ENCODE measurements at regions not wholly inside any gene's neighbourhood (a gene's known extent, or its start where the extent isn't known, plus 50 kb on each side); places are given as distances from the start of the nearest gene placed in this dataset.

DNA sequence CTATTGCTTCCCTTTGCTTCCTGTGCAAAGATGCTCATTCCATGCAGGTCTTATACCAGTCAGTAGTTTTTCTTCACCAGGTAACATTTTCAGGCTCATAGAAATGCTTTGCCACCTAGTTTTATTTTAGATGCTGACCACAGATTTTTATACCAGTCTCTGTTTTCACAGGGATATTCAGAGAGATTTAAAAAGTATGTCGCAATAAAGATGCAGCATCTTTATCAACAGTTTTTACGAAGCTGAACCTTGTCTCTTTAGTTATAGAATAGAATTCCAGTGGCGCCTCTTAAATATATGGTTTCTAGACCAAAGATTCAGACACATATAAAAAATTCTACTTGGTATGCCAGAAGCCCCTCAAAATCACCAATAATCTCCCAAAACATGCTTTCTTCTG lies 155.7 kb upstream of the PCSK5 start:
- Histone ChIP-seq H3K27me3 (ENCODE audit: insufficient read depth, low read length) (no peaks in the 10 kb centered on the region), H3K9me3 (ENCODE audit: insufficient read depth, low read depth, low read length) (no peaks in the 10 kb centered on the region), H3K36me3 (ENCODE audit: insufficient read depth, low read depth, low read length) (no peaks in the 10 kb centered on the region), H3K4me1 (ENCODE audit: insufficient read depth, low read length) (no peaks in the 10 kb centered on the region), H3K27ac (ENCODE audit: low read length) (no peak overlapping the region), H3K4me3 (ENCODE audit: low read length) (no peak overlapping the region), H3K9ac (ENCODE audit: low read depth, low read length) (no peak overlapping the region)

DNA sequence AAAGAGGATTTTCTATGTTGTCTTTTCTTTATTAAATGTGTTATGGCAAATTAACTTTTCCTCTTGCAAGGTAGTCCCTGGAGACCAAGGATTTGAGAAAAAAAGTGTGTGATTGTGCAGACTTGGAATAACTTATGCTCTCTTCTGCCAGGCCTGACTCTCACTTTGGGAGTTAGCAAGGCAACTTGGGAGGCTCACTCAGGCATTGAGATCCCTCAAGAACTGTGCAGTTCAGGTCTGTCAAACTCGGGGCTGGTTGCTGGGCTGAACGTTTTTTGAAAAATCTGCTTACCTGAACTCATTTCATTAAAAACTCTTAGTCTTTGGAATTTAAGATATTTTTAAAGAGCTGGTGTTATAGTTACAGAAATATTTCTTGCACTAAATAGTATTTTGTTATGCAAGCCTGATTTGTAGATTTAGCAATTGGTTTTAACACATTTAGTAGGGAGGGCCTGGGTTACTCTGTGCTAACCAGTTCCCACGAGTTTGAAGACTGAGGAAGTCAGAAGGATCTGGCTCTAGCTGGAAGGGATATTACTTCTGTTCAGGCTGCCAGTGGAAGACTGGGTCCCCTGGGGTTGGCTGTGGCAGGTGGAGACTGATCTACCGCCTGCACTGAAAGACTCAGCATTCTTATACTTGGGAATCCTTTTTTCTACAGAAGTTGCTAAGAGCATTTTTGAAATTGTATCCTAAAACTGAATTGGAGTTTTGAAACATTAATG lies 150.4 kb upstream of the PCSK5 start:
- Histone ChIP-seq H3K4me3 (ENCODE audit: low read length) (no peak overlapping the region), H3K27ac (ENCODE audit: low read length) (no peak overlapping the region), H3K9ac (ENCODE audit: low read depth, low read length) (no peak overlapping the region), H3K36me3 (ENCODE audit: insufficient read depth, low read depth, low read length) (no peaks in the 10 kb centered on the region), H3K9me3 (ENCODE audit: insufficient read depth, low read depth, low read length) (no peaks in the 10 kb centered on the region), H3K4me1 (ENCODE audit: insufficient read depth, low read length) (no peaks in the 10 kb centered on the region), H3K27me3 (ENCODE audit: insufficient read depth, low read length) (no peaks in the 10 kb centered on the region)

DNA sequence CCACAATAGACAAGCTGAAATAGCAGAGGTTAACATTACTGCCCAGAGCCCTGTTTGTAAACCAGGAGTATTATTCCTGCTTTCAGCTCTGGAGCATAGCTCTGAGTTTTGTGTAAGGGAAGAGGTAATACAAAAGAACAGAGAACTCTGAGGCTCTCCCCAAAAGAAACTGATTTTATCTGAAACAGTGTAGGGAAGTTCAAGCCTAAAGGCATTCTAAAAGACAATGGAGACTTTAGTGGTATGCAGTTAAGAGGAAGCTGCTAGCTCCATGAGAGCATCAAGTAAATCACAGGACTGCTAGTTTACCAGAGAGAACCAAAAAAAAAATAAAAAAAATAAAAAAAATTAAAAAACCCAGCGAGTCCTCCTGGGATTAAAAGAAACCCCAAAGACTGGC lies 146.6 kb upstream of the PCSK5 start:
- H3K4me1 ChIP-seq (ENCODE audit: insufficient read depth, low read length): no peaks in the 10 kb centered on the region
- H3K9ac ChIP-seq (ENCODE audit: low read depth, low read length): no peak overlapping the region
- H3K9me3 ChIP-seq (ENCODE audit: insufficient read depth, low read depth, low read length): no peaks in the 10 kb centered on the region
- H3K27ac ChIP-seq (ENCODE audit: low read length): no peak overlapping the region
- H3K4me3 ChIP-seq (ENCODE audit: low read length): no peak overlapping the region
- H3K36me3 ChIP-seq (ENCODE audit: insufficient read depth, low read depth, low read length): no peaks in the 10 kb centered on the region
- H3K27me3 ChIP-seq (ENCODE audit: insufficient read depth, low read length): no peaks in the 10 kb centered on the region

DNA sequence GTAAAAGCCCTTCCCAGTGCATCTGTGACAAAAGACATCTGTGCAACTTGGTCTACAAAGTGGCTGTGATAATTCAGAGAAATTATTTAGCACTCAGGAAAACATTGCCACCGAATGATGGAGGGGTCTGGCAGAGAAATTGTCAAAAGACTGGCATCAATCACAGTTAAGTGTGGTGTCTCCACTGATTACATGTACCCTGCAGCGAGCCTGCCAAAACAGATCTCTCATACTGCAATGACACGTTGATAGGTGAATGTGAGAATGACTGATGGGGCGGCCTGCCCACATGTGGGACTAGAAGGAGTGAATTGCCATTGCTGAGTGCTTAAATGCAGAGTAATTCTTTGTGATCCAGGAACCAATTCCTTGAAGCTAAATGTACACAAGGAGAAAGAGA lies 136.4 kb upstream of the PCSK5 start:
- no peaks in the 10 kb centered on the region for H3K4me1 ChIP-seq (ENCODE audit: insufficient read depth, low read length)
- H3K27ac ChIP-seq (ENCODE audit: low read length): no peak overlapping the region
- H3K27me3 ChIP-seq (ENCODE audit: insufficient read depth, low read length): no peaks in the 10 kb centered on the region
- peaks cover 3% of the 10 kb centered on the region; the same call in 1 of the 2 replicates for H3K9me3 ChIP-seq (ENCODE audit: insufficient read depth, low read depth, low read length)
- H3K36me3 ChIP-seq (ENCODE audit: insufficient read depth, low read depth, low read length): no peaks in the 10 kb centered on the region
- no peak overlapping the region for H3K9ac ChIP-seq (ENCODE audit: low read depth, low read length)
- H3K4me3 ChIP-seq (ENCODE audit: low read length): no peak overlapping the region

DNA sequence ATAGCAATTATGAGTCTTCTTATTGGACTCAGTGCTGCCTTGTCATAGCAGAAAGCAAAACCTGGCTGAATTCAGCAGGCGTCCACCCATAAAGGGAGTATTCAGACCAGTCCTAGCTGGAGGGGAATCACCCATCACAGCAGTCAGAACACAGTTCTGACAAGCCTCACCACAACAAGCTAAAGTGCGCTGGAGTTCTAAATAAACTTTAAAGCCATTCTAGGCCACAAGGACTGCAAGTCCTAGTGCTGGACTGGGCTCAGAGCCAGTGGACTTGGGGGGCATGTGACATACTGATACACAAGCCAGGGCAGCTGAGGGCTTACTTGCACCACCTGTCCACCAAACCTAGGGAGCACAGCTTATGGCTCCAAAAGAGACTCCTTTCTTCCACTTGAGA lies 115.3 kb upstream of the PCSK5 start:
- Histone ChIP-seq H3K9ac (ENCODE audit: low read depth, low read length) (no peak overlapping the region), H3K36me3 (ENCODE audit: insufficient read depth, low read depth, low read length) (no peaks in the 10 kb centered on the region), H3K27me3 (ENCODE audit: insufficient read depth, low read length) (no peaks in the 10 kb centered on the region), H3K4me1 (ENCODE audit: insufficient read depth, low read length) (no peaks in the 10 kb centered on the region), H3K4me3 (ENCODE audit: low read length) (no peak overlapping the region), H3K9me3 (ENCODE audit: insufficient read depth, low read depth, low read length) (no peaks in the 10 kb centered on the region), H3K27ac (ENCODE audit: low read length) (no peak overlapping the region)

DNA sequence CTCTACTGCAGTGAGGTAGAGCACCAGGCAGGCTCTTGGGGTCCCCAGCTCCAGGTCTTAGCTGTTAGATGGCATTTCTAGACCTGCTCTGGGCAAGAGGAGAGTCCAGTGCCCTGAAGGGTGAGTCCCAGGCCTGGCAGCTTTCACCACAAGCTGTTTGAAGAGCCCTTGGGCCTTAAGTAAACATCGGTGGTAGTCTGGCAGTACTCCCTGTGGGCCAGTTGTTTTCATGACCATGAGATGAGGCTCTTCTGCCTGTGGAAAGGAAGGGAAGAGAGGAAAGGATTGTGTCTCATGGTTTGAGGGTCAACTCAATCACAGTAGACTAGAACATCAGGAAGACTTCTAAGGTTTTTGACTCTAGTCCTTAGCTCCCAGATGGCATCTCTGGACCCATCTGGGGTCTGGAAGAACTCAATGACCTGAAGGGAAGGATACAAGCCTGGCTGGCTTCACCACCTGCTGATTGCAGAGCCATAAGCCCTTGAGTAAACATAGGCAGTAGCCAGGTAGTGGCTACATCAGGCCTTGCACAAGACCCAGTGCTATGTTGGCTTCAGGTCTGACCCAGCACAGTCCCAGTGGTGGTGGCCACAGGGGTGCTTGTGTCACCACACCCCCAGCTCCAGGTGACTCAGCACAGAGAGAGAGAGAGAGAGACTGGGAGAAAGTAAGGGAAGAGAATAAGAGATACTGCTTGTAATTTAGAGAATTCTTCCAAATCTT lies 114.3 kb upstream of the PCSK5 start:
- Histone ChIP-seq H3K27ac (ENCODE audit: low read length) (no peak overlapping the region), H3K4me1 (ENCODE audit: insufficient read depth, low read length) (no peaks in the 10 kb centered on the region), H3K27me3 (ENCODE audit: insufficient read depth, low read length) (no peaks in the 10 kb centered on the region), H3K9ac (ENCODE audit: low read depth, low read length) (no peak overlapping the region), H3K9me3 (ENCODE audit: insufficient read depth, low read depth, low read length) (no peaks in the 10 kb centered on the region), H3K4me3 (ENCODE audit: low read length) (no peak overlapping the region), H3K36me3 (ENCODE audit: insufficient read depth, low read depth, low read length) (no peaks in the 10 kb centered on the region)

DNA sequence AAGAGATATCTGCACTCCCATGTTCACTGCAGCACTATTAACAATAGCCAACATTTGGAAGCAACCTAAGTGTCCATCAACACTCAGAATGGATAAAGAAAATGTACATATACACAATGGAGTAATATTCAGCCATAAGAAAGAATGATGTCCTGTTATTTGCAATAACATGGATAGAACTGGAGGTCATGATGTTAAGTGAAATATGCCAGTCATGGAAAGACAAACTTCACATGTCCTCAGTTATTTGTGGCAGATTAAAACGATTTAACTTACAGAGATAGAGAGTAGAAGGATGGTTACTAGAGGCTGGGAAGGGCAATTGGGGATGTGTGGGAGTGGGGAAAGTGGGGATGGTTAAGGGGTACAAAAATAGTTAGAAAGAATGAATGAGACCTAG lies 110.3 kb upstream of the PCSK5 start:
- H3K4me3 ChIP-seq (ENCODE audit: low read length): no peak overlapping the region
- no peaks in the 10 kb centered on the region for H3K36me3 ChIP-seq (ENCODE audit: insufficient read depth, low read depth, low read length)
- no peaks in the 10 kb centered on the region for H3K4me1 ChIP-seq (ENCODE audit: insufficient read depth, low read length)
- no peaks in the 10 kb centered on the region for H3K27me3 ChIP-seq (ENCODE audit: insufficient read depth, low read length)
- H3K9ac ChIP-seq (ENCODE audit: low read depth, low read length): no peak overlapping the region
- no peaks in the 10 kb centered on the region for H3K9me3 ChIP-seq (ENCODE audit: insufficient read depth, low read depth, low read length)
- H3K27ac ChIP-seq (ENCODE audit: low read length): no peak overlapping the region

DNA sequence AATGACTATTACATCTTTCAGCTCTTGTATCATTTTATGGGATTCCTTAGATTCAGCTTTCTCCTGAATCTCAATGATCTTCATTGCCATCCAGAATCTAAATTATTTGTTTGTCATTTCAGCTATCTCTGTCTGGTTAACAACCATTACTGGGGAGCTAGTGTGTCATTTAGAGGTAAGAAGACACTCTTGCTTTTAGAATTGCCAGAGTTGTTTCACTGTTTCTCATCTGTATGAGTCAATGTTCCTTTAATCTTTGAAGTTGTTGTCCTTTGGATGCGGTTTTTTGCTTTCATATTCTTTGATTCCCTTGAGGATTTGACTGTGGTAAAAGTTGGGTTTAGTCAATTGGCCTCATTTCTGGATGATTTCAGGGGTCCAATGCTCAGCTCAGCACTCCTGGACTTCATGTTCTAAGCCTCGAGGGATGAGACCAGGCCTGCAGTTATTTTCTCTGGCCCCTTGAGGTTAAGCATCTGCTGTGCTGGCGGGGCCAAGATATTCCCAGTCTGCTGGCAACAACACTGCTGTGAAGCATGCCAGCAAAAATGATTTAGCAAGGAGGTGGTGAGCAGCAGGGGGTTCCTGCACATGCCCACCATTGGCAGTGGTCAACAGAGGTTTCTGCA lies 102.4 kb upstream of the PCSK5 start:
- H3K4me3 ChIP-seq (ENCODE audit: low read length): no peak overlapping the region
- no peaks in the 10 kb centered on the region for H3K9me3 ChIP-seq (ENCODE audit: insufficient read depth, low read depth, low read length)
- no peaks in the 10 kb centered on the region for H3K27me3 ChIP-seq (ENCODE audit: insufficient read depth, low read length)
- H3K9ac ChIP-seq (ENCODE audit: low read depth, low read length): no peak overlapping the region
- H3K27ac ChIP-seq (ENCODE audit: low read length): no peak overlapping the region
- no peaks in the 10 kb centered on the region for H3K36me3 ChIP-seq (ENCODE audit: insufficient read depth, low read depth, low read length)
- no peaks in the 10 kb centered on the region for H3K4me1 ChIP-seq (ENCODE audit: insufficient read depth, low read length)

DNA sequence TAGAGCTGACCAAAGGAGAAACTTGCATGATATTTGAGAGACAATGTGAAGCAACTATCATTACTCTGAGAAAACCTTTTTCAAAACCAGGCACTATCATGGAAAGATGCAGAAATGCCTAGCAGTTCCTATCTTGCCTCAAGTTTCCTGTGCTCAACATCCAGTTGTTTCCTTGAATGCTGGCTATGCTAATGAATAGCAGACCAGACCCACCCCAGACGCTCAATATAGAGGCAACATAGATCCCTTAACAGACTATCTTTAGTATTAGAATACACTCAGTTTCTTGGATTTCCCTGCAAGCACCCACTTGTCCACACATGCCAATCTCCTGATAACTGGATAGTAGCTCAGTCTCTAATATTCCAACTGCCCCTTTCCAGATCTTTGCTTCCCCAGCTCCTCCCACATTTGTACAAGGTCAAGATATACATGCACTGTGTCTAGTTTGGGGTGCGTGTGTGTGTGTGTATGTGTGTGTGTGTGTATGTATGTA lies 93.3 kb upstream of the PCSK5 start:
- no peak overlapping the region for H3K27ac ChIP-seq (ENCODE audit: low read length)
- H3K36me3 ChIP-seq (ENCODE audit: insufficient read depth, low read depth, low read length): no peaks in the 10 kb centered on the region
- H3K4me3 ChIP-seq (ENCODE audit: low read length): no peak overlapping the region
- no peak overlapping the region for H3K9ac ChIP-seq (ENCODE audit: low read depth, low read length)
- H3K9me3 ChIP-seq (ENCODE audit: insufficient read depth, low read depth, low read length): no peaks in the 10 kb centered on the region
- no peaks in the 10 kb centered on the region for H3K27me3 ChIP-seq (ENCODE audit: insufficient read depth, low read length)
- H3K4me1 ChIP-seq (ENCODE audit: insufficient read depth, low read length): peaks cover 4% of the 10 kb centered on the region; the same call in 1 of the 2 replicates

DNA sequence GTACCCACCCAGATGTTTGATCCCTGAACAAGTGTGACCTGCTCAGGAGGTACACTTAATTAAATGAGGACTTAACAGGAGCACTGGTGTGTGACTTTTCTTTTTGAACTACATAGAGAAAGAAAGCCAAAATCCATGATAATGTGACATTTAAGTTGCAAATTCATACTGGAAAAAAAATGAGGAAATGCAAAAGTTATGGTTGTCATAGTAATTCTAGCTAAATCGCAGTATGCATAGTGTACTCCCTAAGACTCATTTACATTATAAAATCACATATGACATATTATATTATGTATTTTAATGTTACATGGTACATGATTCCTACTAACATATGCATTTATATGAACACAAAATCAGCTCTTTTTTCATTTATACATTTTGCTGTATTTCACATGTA lies 92.0 kb upstream of the PCSK5 start:
- Histone ChIP-seq H3K9me3 (ENCODE audit: insufficient read depth, low read depth, low read length) (no peaks in the 10 kb centered on the region), H3K9ac (ENCODE audit: low read depth, low read length) (no peak overlapping the region), H3K27ac (ENCODE audit: low read length) (no peak overlapping the region), H3K4me3 (ENCODE audit: low read length) (no peak overlapping the region), H3K4me1 (ENCODE audit: insufficient read depth, low read length) (peaks cover 4% of the 10 kb centered on the region; the same call in 1 of the 2 replicates), H3K27me3 (ENCODE audit: insufficient read depth, low read length) (no peaks in the 10 kb centered on the region), H3K36me3 (ENCODE audit: insufficient read depth, low read depth, low read length) (no peaks in the 10 kb centered on the region)

DNA sequence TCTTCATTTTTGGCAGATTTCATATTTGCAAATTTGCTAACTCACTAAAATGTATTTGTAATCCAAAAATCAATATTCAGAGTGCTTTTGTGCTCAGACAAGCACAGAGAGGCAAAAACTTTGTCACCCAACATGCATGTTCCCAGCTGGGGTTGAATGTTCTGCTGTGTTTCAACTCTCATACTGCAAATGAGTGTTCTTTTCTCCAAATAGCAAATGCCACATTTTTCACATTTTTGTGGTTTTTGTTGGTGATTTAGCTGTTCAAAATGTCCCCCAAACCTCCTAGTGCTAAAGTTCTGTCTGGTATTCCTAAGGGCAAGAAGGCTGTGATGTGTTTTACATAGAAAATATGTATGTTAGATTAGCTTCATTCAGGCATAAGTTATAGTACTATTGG lies 87.3 kb upstream of the PCSK5 start:
- H3K9me3 ChIP-seq (ENCODE audit: insufficient read depth, low read depth, low read length): no peaks in the 10 kb centered on the region
- H3K27ac ChIP-seq (ENCODE audit: low read length): no peak overlapping the region
- H3K36me3 ChIP-seq (ENCODE audit: insufficient read depth, low read depth, low read length): no peaks in the 10 kb centered on the region
- H3K27me3 ChIP-seq (ENCODE audit: insufficient read depth, low read length): no peaks in the 10 kb centered on the region
- H3K9ac ChIP-seq (ENCODE audit: low read depth, low read length): no peak overlapping the region
- H3K4me3 ChIP-seq (ENCODE audit: low read length): no peak overlapping the region
- no peaks in the 10 kb centered on the region for H3K4me1 ChIP-seq (ENCODE audit: insufficient read depth, low read length)

DNA sequence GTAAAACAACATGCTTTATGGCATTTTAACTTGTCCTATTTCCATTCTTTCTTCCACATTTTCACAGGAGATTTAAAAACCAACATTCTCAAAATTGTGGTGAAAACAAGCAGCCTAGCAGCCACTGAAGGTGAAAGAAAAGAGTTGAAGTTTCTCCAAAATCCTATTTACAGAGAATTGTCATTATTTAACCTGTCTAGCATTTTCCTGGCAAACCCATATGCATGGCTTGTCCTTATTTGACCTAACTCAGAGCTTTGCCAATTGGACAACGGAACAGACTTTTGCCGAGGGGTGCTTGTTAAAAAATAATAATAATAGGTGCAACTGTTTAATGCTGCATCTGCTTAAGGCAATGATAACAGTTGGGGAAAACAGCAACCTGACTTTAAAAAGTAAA lies 80.4 kb upstream of the PCSK5 start:
- no peak overlapping the region for H3K9ac ChIP-seq (ENCODE audit: low read depth, low read length)
- no peaks in the 10 kb centered on the region for H3K27me3 ChIP-seq (ENCODE audit: insufficient read depth, low read length)
- no peaks in the 10 kb centered on the region for H3K36me3 ChIP-seq (ENCODE audit: insufficient read depth, low read depth, low read length)
- H3K4me3 ChIP-seq (ENCODE audit: low read length): no peak overlapping the region
- no peak overlapping the region for H3K27ac ChIP-seq (ENCODE audit: low read length)
- H3K4me1 ChIP-seq (ENCODE audit: insufficient read depth, low read length): no peaks in the 10 kb centered on the region
- peaks cover 15% of the 10 kb centered on the region for H3K9me3 ChIP-seq (ENCODE audit: insufficient read depth, low read depth, low read length)
